Glomerular visceral epithelial cell (primary cell): ENCODE measurements at regions not wholly inside any gene's neighbourhood (a gene's known extent, or its start where the extent isn't known, plus 50 kb on each side); places are given as distances from the start of the nearest gene placed in this dataset.

Experiments used
- DNase-seq: peaks from one replicate; pipeline ENCODE4 v3.0.0-alpha.2; 2016; ENCODE audit errors: extremely low spot score

- no peak for DNase-seq
Measured at GRCh38 chr22:49508561-49508960, 319.1 kb downstream of the BRD1 start.

DNA sequence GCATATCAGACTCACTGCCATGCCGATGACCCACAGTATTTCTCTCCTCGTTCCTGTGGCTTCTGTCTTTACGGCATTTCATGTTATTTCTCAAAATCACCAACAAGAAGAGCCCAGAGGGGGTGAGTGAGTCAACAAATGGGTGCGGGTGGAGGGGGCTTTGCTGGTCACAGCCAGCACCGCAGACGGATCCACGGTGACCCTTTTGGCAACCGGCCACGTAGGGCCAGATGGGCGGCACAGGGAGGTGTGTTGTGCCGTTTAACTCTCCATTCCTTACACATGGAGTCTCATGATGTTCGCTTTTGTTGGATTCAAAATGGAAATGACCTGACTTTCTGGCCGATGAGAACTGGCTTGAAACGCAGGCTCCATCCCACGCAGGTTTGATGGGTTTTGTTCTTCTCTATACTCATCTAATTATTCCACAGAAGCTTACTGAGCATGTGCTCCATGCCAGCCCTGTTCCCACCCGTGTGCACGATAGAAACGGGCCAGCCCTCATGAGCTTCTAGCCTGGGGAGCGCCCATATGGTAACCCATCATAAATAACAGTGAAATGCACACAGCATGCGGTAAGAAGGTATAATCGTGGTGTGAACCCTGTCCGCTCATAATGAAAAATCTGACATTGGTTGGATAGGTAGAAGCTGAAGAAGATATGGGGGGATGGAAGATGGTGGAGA is 319.9 kb downstream of the BRD1 start:
- no peak for DNase-seq

DNA sequence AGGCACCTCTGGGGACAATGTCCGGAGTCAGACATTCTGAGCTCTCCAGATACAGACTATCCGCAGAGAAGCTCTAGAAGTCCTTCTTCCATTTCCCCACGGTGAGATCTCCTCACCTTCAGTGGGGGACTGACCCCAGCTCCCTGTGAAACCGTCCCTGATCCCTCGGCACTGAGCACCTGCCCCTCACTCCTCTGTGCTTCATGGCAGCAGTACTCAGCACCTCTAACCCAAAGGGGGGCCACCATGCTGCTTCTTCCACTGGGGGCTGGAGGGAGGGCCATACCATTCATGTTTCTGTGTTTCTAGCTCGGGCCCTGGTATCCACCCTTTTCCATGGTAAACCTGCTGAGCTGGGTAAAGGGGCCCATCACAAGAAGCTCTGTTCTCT is 321.7 kb downstream of the BRD1 start:
- no peak for DNase-seq

- DNase-seq, result no peak
Measured at GRCh38 chr22:49505337-49506009, 322.2 kb downstream of the BRD1 start.

- DNase-seq, result no peak
Measured at GRCh38 chr22:49503896-49504521, 323.7 kb downstream of the BRD1 start.

GRCh38 chr22:49503321-49503720 is 324.4 kb downstream of the BRD1 start:
- DNase-seq, result no peak

GRCh38 chr22:49502126-49502826 is 325.4 kb downstream of the BRD1 start:
- DNase-seq, result no peak

GRCh38 chr22:49500942-49501395 is 326.7 kb downstream of the BRD1 start:
- no peak for DNase-seq

DNA sequence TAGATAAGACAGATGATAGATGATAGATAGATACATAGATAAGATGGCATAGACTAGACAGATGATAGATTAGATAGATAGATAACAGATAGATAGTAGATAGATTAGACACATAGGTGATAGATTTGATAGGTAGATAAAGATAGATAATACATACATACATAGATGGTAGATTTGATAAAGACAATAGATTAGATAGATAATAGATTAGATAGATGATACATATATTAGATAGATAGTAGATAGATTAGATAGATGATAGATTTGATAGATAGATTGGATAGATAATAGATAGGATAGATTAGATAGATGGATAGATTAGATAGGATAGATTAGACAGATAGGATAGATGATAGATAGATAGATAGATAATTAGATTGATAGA is 327.6 kb downstream of the BRD1 start:
- no peak for DNase-seq

DNA sequence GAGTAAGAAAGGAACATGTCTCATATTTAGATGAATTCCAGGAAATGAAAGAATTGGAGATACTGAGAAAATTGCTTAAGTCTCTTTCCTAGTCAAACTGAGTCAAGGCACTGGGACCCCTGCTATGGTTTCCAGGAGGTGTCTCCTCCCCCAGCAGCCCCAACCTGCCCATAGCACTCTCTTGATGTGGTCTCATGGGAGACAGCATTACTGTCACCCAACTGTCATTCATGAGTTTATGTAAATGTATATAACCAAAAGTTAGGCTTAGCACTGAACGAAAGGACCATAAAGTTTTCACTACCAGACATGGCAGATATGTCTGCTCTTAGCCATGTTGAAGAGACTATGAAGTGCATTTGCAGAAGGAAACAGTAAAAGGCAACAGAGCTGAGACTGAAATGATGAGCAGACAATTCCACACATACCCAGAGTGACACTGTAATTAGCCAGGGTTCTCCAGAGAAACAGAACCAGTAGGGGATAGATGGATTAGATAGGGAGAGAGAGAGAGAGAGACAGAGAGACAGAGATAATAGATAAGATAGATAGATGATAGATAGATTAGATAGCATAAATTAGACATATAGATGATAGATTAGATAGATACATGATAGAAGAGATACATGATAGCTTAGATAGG is 328.1 kb downstream of the BRD1 start:
- no peak for DNase-seq

- DNase-seq, result no peak
Measured at GRCh38 chr22:49497266-49497665, 330.4 kb downstream of the BRD1 start.

GRCh38 chr22:49494555-49494954 is 333.1 kb downstream of the BRD1 start:
- DNase-seq, result no peak

DNA sequence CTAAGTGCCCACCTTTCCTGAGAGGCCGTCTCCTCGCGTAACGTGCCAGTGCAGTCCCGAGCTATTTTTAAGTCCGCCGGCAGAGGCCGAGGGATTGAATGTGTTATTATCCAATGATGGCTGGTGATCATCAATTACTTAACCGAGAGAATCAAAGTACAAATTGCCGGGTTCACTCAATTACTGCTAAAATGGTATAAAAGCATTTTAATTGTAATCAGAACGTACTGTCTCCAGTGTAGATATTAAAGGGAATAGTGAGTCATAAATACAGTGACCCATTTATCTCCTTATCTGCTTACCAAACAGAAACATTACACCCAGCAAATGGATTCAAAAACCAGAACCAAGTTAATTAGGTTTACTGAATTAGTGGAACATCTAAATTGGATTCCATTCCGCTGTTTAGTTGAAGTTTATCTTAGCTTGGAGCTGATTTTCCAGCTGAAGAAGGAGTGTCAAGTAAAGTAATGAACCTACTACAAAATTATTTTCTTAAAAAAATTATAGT is 334.9 kb downstream of the BRD1 start:
- no peak for DNase-seq

GRCh38 chr22:49492308-49492707 is 335.4 kb downstream of the BRD1 start:
- no peak for DNase-seq

DNA sequence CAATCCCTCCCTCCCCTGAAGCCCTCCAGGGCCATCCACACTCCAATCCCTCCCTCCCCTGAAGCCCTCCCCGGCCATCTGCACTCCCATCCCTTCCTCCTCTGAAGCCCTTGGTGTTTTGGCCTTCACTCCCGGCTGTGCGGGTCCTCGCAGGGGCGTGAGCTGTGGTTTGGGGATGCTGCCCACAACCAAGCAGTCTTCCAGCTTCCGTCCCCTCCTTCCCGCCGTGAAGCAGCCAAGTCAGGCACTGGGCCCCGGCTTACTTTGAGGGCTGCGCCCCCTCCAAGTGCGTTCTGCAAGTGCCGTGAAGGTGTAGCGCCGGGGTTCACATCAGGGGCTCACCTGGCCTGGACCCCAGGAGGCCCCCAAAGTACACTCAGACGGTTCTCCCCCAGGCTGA is 335.9 kb downstream of the BRD1 start:
- no peak for DNase-seq

GRCh38 chr22:49491221-49491635 is 336.4 kb downstream of the BRD1 start:
- no peak for DNase-seq

DNA sequence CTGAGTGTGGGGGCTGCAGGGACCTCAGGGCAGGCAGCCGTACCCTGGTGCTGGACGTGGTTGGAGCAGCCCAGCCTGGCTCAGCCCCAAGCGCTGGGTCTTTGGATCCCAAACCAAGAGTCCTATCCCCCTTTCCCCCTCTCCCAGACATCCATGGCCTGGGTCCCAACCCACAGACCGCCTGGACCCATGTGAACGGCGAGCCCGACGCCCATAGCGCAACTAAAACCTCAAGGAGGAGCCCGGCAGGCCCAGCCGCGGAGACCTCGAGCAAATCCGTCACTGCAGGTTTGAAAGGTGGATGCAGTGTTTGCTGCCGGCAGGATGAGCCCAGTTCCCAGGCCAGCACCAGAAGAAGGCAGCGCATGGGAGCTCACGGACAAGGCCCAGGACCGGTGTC is 337.0 kb downstream of the BRD1 start:
- no peak for DNase-seq

- no peak for DNase-seq
Measured at GRCh38 chr22:49489821-49490220, 337.9 kb downstream of the BRD1 start.

DNA sequence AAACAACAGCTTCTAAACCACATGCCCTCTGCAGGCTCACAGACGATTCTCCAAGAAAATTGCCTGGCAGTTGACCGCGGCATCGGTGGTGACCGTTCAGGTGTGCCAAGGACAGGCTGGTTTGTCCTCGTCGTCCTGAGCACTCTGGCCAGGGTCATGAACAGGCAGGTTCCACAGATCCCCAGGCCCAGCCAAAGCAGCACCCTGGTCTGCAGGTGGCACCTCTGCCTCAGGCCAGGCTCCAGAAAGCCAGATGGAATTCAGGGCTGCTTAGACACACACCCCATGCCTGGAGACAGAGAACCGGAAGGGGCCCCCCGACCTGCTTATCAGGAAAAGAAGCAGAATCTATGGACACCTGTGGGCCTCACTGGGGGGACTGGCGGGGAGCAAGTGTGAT is 338.7 kb downstream of the BRD1 start:
- DNase-seq, result no peak

DNA sequence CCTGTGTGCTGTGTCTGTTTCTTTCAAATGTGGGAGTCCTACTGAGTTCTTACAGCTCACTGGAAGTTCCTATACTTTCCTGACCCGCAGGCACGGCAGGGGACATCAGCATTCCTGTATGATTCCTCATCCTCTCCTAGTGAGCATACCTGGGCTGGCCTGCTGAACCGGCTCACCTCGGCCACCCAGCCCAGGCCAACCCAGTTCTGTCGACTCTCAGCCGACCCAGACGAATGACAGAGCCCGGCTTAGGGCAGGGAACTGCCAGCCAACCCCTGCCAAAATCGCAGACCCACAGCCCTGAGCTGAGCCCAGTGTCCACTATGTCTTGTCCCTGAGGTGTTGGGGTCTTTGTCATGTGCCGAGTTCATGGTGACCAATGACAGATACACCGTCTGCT is 339.7 kb downstream of the BRD1 start:
- DNase-seq, result no peak

- no peak for DNase-seq
Measured at GRCh38 chr22:49486225-49486624, 341.4 kb downstream of the BRD1 start.

- no peak for DNase-seq
Measured at GRCh38 chr22:49483946-49484345, 343.7 kb downstream of the BRD1 start.
